ENCODE measurements at regions not wholly inside any gene's neighbourhood (a gene's known extent, or its start where the extent isn't known, plus 50 kb on each side); places are given as distances from the start of the nearest gene placed in this dataset.

- no peaks in the 10 kb centered on the region for H3K9me1 ChIP-seq (ENCODE audit: control insufficient read depth, extremely low read depth, insufficient read depth, low read length)
- no peak for DNase-seq (ENCODE audit: low read depth, low spot score)
- FAIRE-seq: no peak
- no peaks in the 10 kb centered on the region for H3K79me2 ChIP-seq (ENCODE audit: control insufficient read depth, insufficient read depth, low read length)
- no peak overlapping the region for H3K4me2 ChIP-seq (ENCODE audit: control insufficient read depth, extremely low read depth, insufficient read depth, low read depth, low read length)
- H3K9me3 ChIP-seq (ENCODE audit: control insufficient read depth, low read depth, low read length): no peaks in the 10 kb centered on the region
- no peaks in the 10 kb centered on the region for H3K4me1 ChIP-seq (ENCODE audit: control insufficient read depth, extremely low read depth, insufficient read depth, low read length)
- no peak overlapping the region for H3K27ac ChIP-seq (ENCODE audit: control insufficient read depth, insufficient read depth, low read length)
- TF ChIP-seq CTCF (optimal IDR thresholded peaks at IDR 0.05 in 1 of 3, IDR thresholded peaks at IDR 0.05 in 1 of 3, conservative IDR thresholded peaks at IDR 0.05 in 1 of 3; ENCODE audit: extremely low read depth in 1 of 3, insufficient read depth in 2 of 3, low read length in 3 of 3) (no peak), EZH2 (IDR thresholded peaks at IDR 0.05; ENCODE audit: low read length) (no peak)
- no peaks in the 10 kb centered on the region for H4K20me1 ChIP-seq (ENCODE audit: control insufficient read depth, extremely low read depth, insufficient read depth, low read length)
- H2AFZ ChIP-seq (ENCODE audit: control insufficient read depth, low read length): no peak overlapping the region
- no peaks in the 10 kb centered on the region for H3K36me3 ChIP-seq (ENCODE audit: control insufficient read depth in 2 of 2, extremely low read depth in 1 of 2, insufficient read depth in 2 of 2, low read length in 2 of 2)
- no peaks in the 10 kb centered on the region for H3K27me3 ChIP-seq (ENCODE audit: control insufficient read depth, extremely low read depth, insufficient read depth, low read length)
- no peak overlapping the region for H3K4me3 ChIP-seq (ENCODE audit: control insufficient read depth in 2 of 3, extremely low read depth in 1 of 3, insufficient read depth in 2 of 3, low read depth in 1 of 3, low read length in 3 of 3)
- no peak overlapping the region for H3K9ac ChIP-seq (ENCODE audit: control insufficient read depth, extremely low read depth, insufficient read depth, low read length)
- dilution Hi-C loops (cut with MboI; ENCODE audit: extremely low pct_ligation_motif_present, low sequenced_read_pairs): no loop called here
These were observed 156.2 kb upstream of the SLC7A11 start for GRCh38 chr4:138398322-138398721.

DNA sequence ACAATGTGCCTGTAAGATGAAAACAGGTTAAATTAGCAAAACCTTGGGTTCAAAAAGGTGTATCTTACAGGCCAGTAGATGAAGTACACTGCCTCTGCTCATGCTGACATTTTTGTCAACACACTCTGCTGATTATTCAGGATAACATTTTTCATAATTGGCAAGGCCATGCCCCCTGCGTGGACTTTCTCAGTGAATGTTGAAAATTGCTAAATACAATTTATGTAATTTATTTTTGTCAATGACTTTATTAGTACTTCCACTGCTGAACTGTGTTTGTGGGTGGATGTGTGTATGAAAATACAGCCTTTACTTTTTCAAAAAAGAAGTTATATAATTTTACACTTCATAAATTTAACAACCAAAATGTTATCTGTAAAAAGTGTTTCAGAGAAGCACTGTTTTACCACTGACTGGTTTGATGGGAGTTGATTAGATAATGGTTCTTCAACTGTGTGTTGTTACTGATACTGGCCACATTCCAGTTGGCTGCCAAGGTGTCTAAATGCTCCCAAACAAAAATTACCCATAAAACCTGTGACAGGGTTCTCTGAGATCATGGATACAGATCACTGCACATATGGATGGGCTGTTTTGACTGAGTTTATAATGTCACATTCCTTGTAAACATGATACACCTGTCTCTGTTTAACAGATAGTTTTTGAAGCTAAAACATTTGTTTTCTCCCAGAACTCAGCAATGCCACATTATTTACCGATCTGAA lies 151.9 kb upstream of the SLC7A11 start:
- Histone ChIP-seq H3K9me3 (ENCODE audit: control insufficient read depth, low read depth, low read length) (no peaks in the 10 kb centered on the region), H3K9me1 (ENCODE audit: control insufficient read depth, extremely low read depth, insufficient read depth, low read length) (no peaks in the 10 kb centered on the region), H3K9ac (ENCODE audit: control insufficient read depth, extremely low read depth, insufficient read depth, low read length) (no peak overlapping the region), H3K27ac (ENCODE audit: control insufficient read depth, insufficient read depth, low read length) (no peak overlapping the region), H3K36me3 (ENCODE audit: control insufficient read depth in 2 of 2, extremely low read depth in 1 of 2, insufficient read depth in 2 of 2, low read length in 2 of 2) (no peaks in the 10 kb centered on the region), H3K4me3 (ENCODE audit: control insufficient read depth in 2 of 3, extremely low read depth in 1 of 3, insufficient read depth in 2 of 3, low read depth in 1 of 3, low read length in 3 of 3) (no peak overlapping the region), H3K27me3 (ENCODE audit: control insufficient read depth, extremely low read depth, insufficient read depth, low read length) (no peaks in the 10 kb centered on the region), H3K4me1 (ENCODE audit: control insufficient read depth, extremely low read depth, insufficient read depth, low read length) (no peaks in the 10 kb centered on the region), H3K79me2 (ENCODE audit: control insufficient read depth, insufficient read depth, low read length) (no peaks in the 10 kb centered on the region), H2AFZ (ENCODE audit: control insufficient read depth, low read length) (no peak overlapping the region), H3K4me2 (ENCODE audit: control insufficient read depth, extremely low read depth, insufficient read depth, low read depth, low read length) (no peak overlapping the region), H4K20me1 (ENCODE audit: control insufficient read depth, extremely low read depth, insufficient read depth, low read length) (no peaks in the 10 kb centered on the region)
- FAIRE-seq (no peak), DNase-seq (ENCODE audit: low read depth, low spot score) (no peak)
- no peak for TF ChIP-seq EZH2 (IDR thresholded peaks at IDR 0.05; ENCODE audit: low read length)
- TF ChIP-seq CTCF (optimal IDR thresholded peaks at IDR 0.05 in 1 of 3, IDR thresholded peaks at IDR 0.05 in 1 of 3, conservative IDR thresholded peaks at IDR 0.05 in 1 of 3; ENCODE audit: extremely low read depth in 1 of 3, insufficient read depth in 2 of 3, low read length in 3 of 3): no peak
- dilution Hi-C loops (cut with MboI; ENCODE audit: extremely low pct_ligation_motif_present, low sequenced_read_pairs): no loop called here
